Pancreas (tissue), 10 donors: ENCODE measurements at regions not wholly inside any gene's neighbourhood (a gene's known extent, or its start where the extent isn't known, plus 50 kb on each side); places are given as distances from the start of the nearest gene placed in this dataset.

Source experiments
- ATAC-seq, 4 donors: fragments of 200-7000 bp; cut with Tn5 transposase; one replicate each; pipeline versions ENCODE4 v1.8.0 to v1.9.1; 2020; ENCODE audit warnings: mild to moderate bottlenecking in 4 of 4, moderate library complexity in 4 of 4
- DNase-seq, 6 donors: peaks; one replicate each; pipeline ENCODE4 v3.0.0-alpha.2; 2020
- FAIRE-seq: peaks from 2 replicates; lab custom pipeline; 2012; peaks lifted over from hg19 to GRCh38; lab: Jason Lieb, UNC
- H3K27ac ChIP-seq, 4 donors: fragments of 200-600 bp; sonication (generic); 1 replicate in 3 of 4; 2 replicates in 1 of 4; pipeline versions ENCODE4 v1.5.0 to v1.8.0; 2020
- H3K27me3 ChIP-seq, 4 donors: fragments of 200-600 bp; one replicate each; pipeline ENCODE4 v1.8.0; 2021
- H3K36me3 ChIP-seq, 3 donors: fragments of 200-600 bp; sonication (generic) in 1 of 3; one replicate each; pipeline versions ENCODE4 v1.5.0 to v1.8.0; 2020 to 2021
- H3K4me1 ChIP-seq, 3 donors: fragments of 200-600 bp; one replicate each; pipeline ENCODE4 v1.8.0; 2021
- H3K4me3 ChIP-seq, 4 donors: fragments of 200-600 bp; sonication (generic) in 2 of 4; one replicate each; pipeline versions ENCODE4 v1.5.0 to v1.8.0; 2020 to 2021
- H3K9me3 ChIP-seq, 4 donors: fragments of 200-600 bp; one replicate each; pipeline ENCODE4 v1.8.0; 2021
- CTCF ChIP-seq, 4 donors: fragments of 200-600 bp; sonication (generic) in 3 of 4; IDR thresholded peaks; one replicate each; pipeline versions ENCODE4 v1.5.0 to v1.8.0; 2021; ENCODE audit warnings: antibody characterized with exemption in 4 of 4
- WGBS, 2 donors: extraction: QIAGEN DNeasy Blood & Tissue Kit; methylation state at CpG; one replicate each; pipeline ENCODE4 v1.1.7; 2013; 5-methylcytosine and 5-hydroxymethylcytosine counted together
- intact Hi-C, 3 donors: fragments of 100-400 bp; cut with DNase I; formaldehyde crosslinking; loops; one replicate each; pipeline versions ENCODE4 v1.11.1 to v1.14.2; 2022
- donor health status: healthy with polysubstance abuse.
- donor health status: DM: no; HTN: no; CAD: no; lungs with moderate emphysema.
- donor health status: DM: no; HTN: no; CAD: no.
- donor health status: control.
- donor health status: control.
- donor health status: Bipolar disorder and iron deficiency.
- donor health status: DM: yes; HTN: yes; CAD: no.
- donor health status: DM: no; HTN: no; CAD: no.
- donor health status: DM: no; HTN: no; CAD: no.
- donor health status: DM: yes; HTN: yes; CAD: no.

DNA sequence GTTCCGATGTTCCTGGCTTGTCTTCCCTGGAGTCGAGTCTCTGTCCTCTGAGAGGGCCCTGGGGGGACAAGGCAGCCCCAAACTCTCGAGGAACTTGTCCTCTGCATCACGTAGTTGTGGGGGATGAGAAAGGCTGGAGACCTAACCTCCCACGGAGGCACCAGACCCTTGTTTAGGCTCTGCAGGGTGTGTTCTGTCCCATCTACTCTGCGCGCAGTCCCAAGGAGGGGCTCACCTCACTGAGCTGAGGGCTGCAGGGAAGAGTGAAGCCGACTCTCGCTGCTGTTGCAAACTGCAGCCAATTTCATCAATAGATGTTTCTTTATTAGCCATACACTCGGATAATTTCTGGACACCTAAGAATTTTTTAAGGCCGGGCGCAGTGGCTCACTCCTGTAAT lies 186.7 kb upstream of the ADARB2 start:
- no peak for FAIRE-seq
- WGBS, 2 donors = 73 to 82% methylated on average over 12 of the region's 12 CpGs
- intact Hi-C loops = no loop called here
- ATAC-seq = no peak
- no peak for TF ChIP-seq CTCF (IDR thresholded peaks at IDR 0.05)
- DNase-seq = no peak
- H3K36me3 ChIP-seq = no peaks in the 10 kb centered on the region
- H3K4me3 ChIP-seq = no peak overlapping the region
- H3K9me3 ChIP-seq = no peaks in the 10 kb centered on the region
- H3K27ac ChIP-seq = no peak overlapping the region
- H3K4me1 ChIP-seq = no peaks in the 10 kb centered on the region
- H3K27me3 ChIP-seq = peaks cover 0 to 5% (median 0%) of the 10 kb centered on the region in 4 donors

GRCh38 chr10:1923586-1923985 lies 186.3 kb upstream of the ADARB2 start:
- WGBS, 2 donors = 48 to 55% methylated on average over 8 of the region's 8 CpGs
- TF ChIP-seq CTCF (IDR thresholded peaks at IDR 0.05) = no peak
- Histone ChIP-seq H3K36me3 (no peaks in the 10 kb centered on the region), H3K27ac (no peak overlapping the region), H3K27me3 (peaks cover 0 to 5% (median 0%) of the 10 kb centered on the region in 4 donors), H3K4me3 (no peak overlapping the region), H3K4me1 (no peaks in the 10 kb centered on the region), H3K9me3 (no peaks in the 10 kb centered on the region)
- intact Hi-C loops = no loop called here
- DNase-seq (no peak), FAIRE-seq (no peak), ATAC-seq (no peak)

GRCh38 chr10:1920941-1921340 lies 183.6 kb upstream of the ADARB2 start:
- no peak for FAIRE-seq
- no peak for TF ChIP-seq CTCF (IDR thresholded peaks at IDR 0.05)
- no peak for ATAC-seq
- DNase-seq = no peak
- Histone ChIP-seq H3K9me3 (no peaks in the 10 kb centered on the region), H3K36me3 (no peaks in the 10 kb centered on the region), H3K4me3 (no peak overlapping the region), H3K27ac (no peak overlapping the region), H3K4me1 (no peaks in the 10 kb centered on the region), H3K27me3 (no peaks in the 10 kb centered on the region)
- intact Hi-C loops = no loop called here
- 49 to 62% methylated on average over 4 of the region's 4 CpGs for WGBS, 2 donors

DNA sequence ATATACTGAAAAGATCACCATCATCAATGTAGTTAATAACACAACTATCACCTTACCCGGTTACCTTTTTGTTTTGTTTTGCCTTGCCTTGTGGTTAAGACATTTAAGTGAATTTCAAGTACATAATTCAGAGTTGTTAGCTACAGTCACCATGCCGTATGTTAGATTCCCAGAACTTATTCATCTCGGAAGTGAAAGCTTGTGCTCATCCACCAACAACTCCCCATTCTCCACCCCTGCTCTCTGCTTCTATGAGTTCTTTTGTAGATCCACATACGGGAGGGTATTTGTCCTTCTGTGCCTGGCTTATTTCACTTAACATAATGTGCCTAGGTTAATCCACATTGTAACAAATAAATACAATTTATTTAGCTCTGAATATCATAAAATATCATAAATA lies 182.8 kb upstream of the ADARB2 start:
- intact Hi-C loops = no loop called here
- Histone ChIP-seq H3K9me3 (no peaks in the 10 kb centered on the region), H3K4me1 (no peaks in the 10 kb centered on the region), H3K4me3 (no peak overlapping the region), H3K36me3 (no peaks in the 10 kb centered on the region), H3K27ac (no peak overlapping the region), H3K27me3 (no peaks in the 10 kb centered on the region)
- DNase-seq (no peak), FAIRE-seq (no peak), ATAC-seq (no peak)
- WGBS, 2 donors = 40 to 46% methylated on average over 4 of the region's 4 CpGs
- no peak for TF ChIP-seq CTCF (IDR thresholded peaks at IDR 0.05)

GRCh38 chr10:1911771-1912170 lies 174.4 kb upstream of the ADARB2 start:
- ATAC-seq = no peak
- Histone ChIP-seq H3K27me3 (peaks cover 0 to 3% (median 0%) of the 10 kb centered on the region in 4 donors), H3K4me3 (no peak overlapping the region), H3K9me3 (no peaks in the 10 kb centered on the region), H3K4me1 (no peaks in the 10 kb centered on the region), H3K36me3 (no peaks in the 10 kb centered on the region), H3K27ac (no peak overlapping the region)
- FAIRE-seq = no peak
- DNase-seq = no peak
- intact Hi-C loops = no loop called here
- WGBS, 2 donors = 33 to 38% methylated on average over 3 of the region's 3 CpGs
- no peak for TF ChIP-seq CTCF (IDR thresholded peaks at IDR 0.05)
